Stimulated activated naive B cell treated with anti-CD40 and anti-IgM and Interleukin-4, amounts not matched to agents 10 μg/mL and 1 μg/mL and 100 μg/mL, for 72 hours (primary cell): ENCODE measurements at regions not wholly inside any gene's neighbourhood (a gene's known extent, or its start where the extent isn't known, plus 50 kb on each side); places are given as distances from the start of the nearest gene placed in this dataset.
A peak's percentile ranks its signal among the peaks of the same experiment; 100 is the strongest.

Experiments
- ATAC-seq, 2 donors: fragments of 150-1000 bp; cut with Tn5 transposase; replicated peaks; 2 replicates each; pipeline ENCODE4 v1.10.0; 2021; ENCODE audit warnings: moderate library complexity in 1 of 2
- DNase-seq: peaks from one replicate; pipeline ENCODE4 v3.0.0; 2021
- H3K27ac Mint-ChIP-seq: one replicate; pipeline ENCODE4 v1.8.0; 2022; ENCODE audit warnings: mild to moderate bottlenecking, mixed read lengths
- H3K27me3 Mint-ChIP-seq, 2 donors: one replicate each; pipeline ENCODE4 v1.8.0; 2022; ENCODE audit warnings: mixed read lengths in 2 of 2
- H3K36me3 Mint-ChIP-seq, 2 donors: one replicate each; pipeline ENCODE4 v1.8.0; 2022; ENCODE audit warnings: mixed read lengths in 2 of 2, mild to moderate bottlenecking in 1 of 2
- H3K4me1 Mint-ChIP-seq, 2 donors: one replicate each; pipeline ENCODE4 v1.8.0; 2022; ENCODE audit warnings: mixed read lengths in 2 of 2, mild to moderate bottlenecking in 1 of 2
- H3K4me3 Mint-ChIP-seq, 2 donors: one replicate each; pipeline ENCODE4 v1.8.0; 2022; ENCODE audit warnings: mild to moderate bottlenecking in 2 of 2, mixed read lengths in 2 of 2, moderate library complexity in 1 of 2
- H3K9me3 Mint-ChIP-seq, 2 donors: one replicate each; pipeline ENCODE4 v1.8.0; 2022; ENCODE audit warnings: mixed read lengths in 2 of 2, mild to moderate bottlenecking in 1 of 2

- Mint-ChIP-seq H3K4me3 (no peak overlapping the region), H3K9me3 (no peaks in the 10 kb centered on the region), H3K27me3 (no peaks in the 10 kb centered on the region), H3K4me1 (peaks cover 33 to 73% of the 10 kb centered on the region in 2 donors), H3K36me3 (peaks cover 8 to 12% of the 10 kb centered on the region in 2 donors), H3K27ac (no peak overlapping the region)
- no peak for ATAC-seq
- no peak for DNase-seq
Measured at GRCh38 chr3:72397586-72397985, 450.7 kb downstream of the SHQ1 start.

- peaks cover 8 to 12% of the 10 kb centered on the region in 2 donors for H3K36me3 Mint-ChIP-seq
- H3K27me3 Mint-ChIP-seq = no peaks in the 10 kb centered on the region
- ATAC-seq (no peak), DNase-seq (no peak)
- H3K27ac Mint-ChIP-seq = no peak overlapping the region
- no peak overlapping the region for H3K4me3 Mint-ChIP-seq
- no peaks in the 10 kb centered on the region for H3K9me3 Mint-ChIP-seq
- peaks cover 33 to 73% of the 10 kb centered on the region in 2 donors for H3K4me1 Mint-ChIP-seq
Measured at GRCh38 chr3:72396899-72397298, 451.3 kb downstream of the SHQ1 start.

- peaks cover 29 to 64% of the 10 kb centered on the region in 2 donors for H3K4me1 Mint-ChIP-seq
- H3K9me3 Mint-ChIP-seq = no peaks in the 10 kb centered on the region
- no peak overlapping the region for H3K4me3 Mint-ChIP-seq
- H3K27me3 Mint-ChIP-seq = no peaks in the 10 kb centered on the region
- peaks cover 5 to 8% of the 10 kb centered on the region in 2 donors for H3K36me3 Mint-ChIP-seq
- ATAC-seq = no peak
- no peak overlapping the region for H3K27ac Mint-ChIP-seq
- no peak for DNase-seq
Measured at GRCh38 chr3:72395776-72396311, 452.4 kb downstream of the SHQ1 start.

GRCh38 chr3:72393455-72393854 lies 454.8 kb downstream of the SHQ1 start:
- ATAC-seq = no peak
- Mint-ChIP-seq H3K27me3 (no peaks in the 10 kb centered on the region), H3K9me3 (no peaks in the 10 kb centered on the region), H3K4me1 (peaks cover 25 to 60% of the 10 kb centered on the region in 2 donors), H3K36me3 (peaks cover under 1 to 5% of the 10 kb centered on the region in 2 donors), H3K27ac (no peak overlapping the region), H3K4me3 (no peak overlapping the region)
- DNase-seq = no peak

GRCh38 chr3:72391659-72392058 lies 456.6 kb downstream of the SHQ1 start:
- DNase-seq (no peak), ATAC-seq (no peak)
- Mint-ChIP-seq H3K4me1 (peaks cover 27 to 55% of the 10 kb centered on the region in 2 donors), H3K27ac (no peak overlapping the region), H3K9me3 (no peaks in the 10 kb centered on the region), H3K27me3 (no peaks in the 10 kb centered on the region), H3K4me3 (no peak overlapping the region), H3K36me3 (peaks cover 5 to 6% of the 10 kb centered on the region in 2 donors)

GRCh38 chr3:72390841-72391240 lies 457.4 kb downstream of the SHQ1 start:
- no peak for ATAC-seq
- H3K27me3 Mint-ChIP-seq = no peaks in the 10 kb centered on the region
- peaks cover 0 to 11% of the 10 kb centered on the region in 2 donors for H3K36me3 Mint-ChIP-seq
- peaks cover 27 to 54% of the 10 kb centered on the region in 2 donors for H3K4me1 Mint-ChIP-seq
- no peak for DNase-seq
- H3K4me3 Mint-ChIP-seq = no peak overlapping the region
- H3K9me3 Mint-ChIP-seq = no peaks in the 10 kb centered on the region
- H3K27ac Mint-ChIP-seq = no peak overlapping the region

- no peak overlapping the region for H3K4me3 Mint-ChIP-seq
- H3K4me1 Mint-ChIP-seq = peaks cover 34 to 56% of the 10 kb centered on the region in 2 donors
- H3K27ac Mint-ChIP-seq = no peak overlapping the region
Measured at GRCh38 chr3:72388644-72389043, 459.6 kb downstream of the SHQ1 start.

GRCh38 chr3:72388117-72388516 lies 460.1 kb downstream of the SHQ1 start:
- H3K4me1 Mint-ChIP-seq = peaks cover 37 to 56% of the 10 kb centered on the region in 2 donors
- H3K36me3 Mint-ChIP-seq = peaks cover 0 to 11% of the 10 kb centered on the region in 2 donors
- no peaks in the 10 kb centered on the region for H3K9me3 Mint-ChIP-seq
- H3K27ac Mint-ChIP-seq = no peak overlapping the region
- H3K27me3 Mint-ChIP-seq = no peaks in the 10 kb centered on the region
- H3K4me3 Mint-ChIP-seq = no peak overlapping the region
- DNase-seq (no peak), ATAC-seq (no peak)

More at GRCh38 chr3:72388644-72389043, 459.6 kb downstream of the SHQ1 start:
- no peaks in the 10 kb centered on the region for H3K27me3 Mint-ChIP-seq
- no peak for DNase-seq
- ATAC-seq = no peak
- H3K36me3 Mint-ChIP-seq = peaks cover 0 to 11% of the 10 kb centered on the region in 2 donors
- H3K9me3 Mint-ChIP-seq = no peaks in the 10 kb centered on the region

- no peak overlapping the region for H3K4me3 Mint-ChIP-seq
- peaks cover 50 to 70% of the 10 kb centered on the region in 2 donors for H3K4me1 Mint-ChIP-seq
- peaks cover 2 to 20% of the 10 kb centered on the region in 2 donors for H3K36me3 Mint-ChIP-seq
- no peaks in the 10 kb centered on the region for H3K27me3 Mint-ChIP-seq
- ATAC-seq = no peak
- no peak for DNase-seq
- H3K27ac Mint-ChIP-seq = no peak overlapping the region
- no peaks in the 10 kb centered on the region for H3K9me3 Mint-ChIP-seq
Measured at GRCh38 chr3:72386327-72387000, 461.8 kb downstream of the SHQ1 start.

- Mint-ChIP-seq H3K27me3 (no peaks in the 10 kb centered on the region), H3K4me1 (peaks cover 59 to 80% of the 10 kb centered on the region in 2 donors), H3K36me3 (peaks cover 2 to 23% of the 10 kb centered on the region in 2 donors), H3K27ac (no peak overlapping the region), H3K4me3 (no peak overlapping the region), H3K9me3 (no peaks in the 10 kb centered on the region)
- ATAC-seq = no peak
- DNase-seq = no peak
Measured at GRCh38 chr3:72385167-72385566, 463.1 kb downstream of the SHQ1 start.

GRCh38 chr3:72384602-72385001 lies 463.6 kb downstream of the SHQ1 start:
- Mint-ChIP-seq H3K4me3 (no peak overlapping the region), H3K27ac (no peak overlapping the region), H3K36me3 (peaks cover 2 to 23% of the 10 kb centered on the region in 2 donors), H3K4me1 (peaks cover 59 to 80% of the 10 kb centered on the region in 2 donors), H3K27me3 (no peaks in the 10 kb centered on the region), H3K9me3 (no peaks in the 10 kb centered on the region)
- ATAC-seq (no peak), DNase-seq (no peak)

GRCh38 chr3:72383883-72384282 lies 464.4 kb downstream of the SHQ1 start:
- Mint-ChIP-seq H3K27me3 (no peaks in the 10 kb centered on the region), H3K4me1 (peaks cover 55 to 76% of the 10 kb centered on the region in 2 donors), H3K9me3 (no peaks in the 10 kb centered on the region), H3K4me3 (no peak overlapping the region), H3K36me3 (peaks cover 4 to 26% of the 10 kb centered on the region in 2 donors), H3K27ac (no peak overlapping the region)
- no peak for ATAC-seq
- no peak for DNase-seq

GRCh38 chr3:72383230-72383629 lies 465.0 kb downstream of the SHQ1 start:
- no peak for DNase-seq

GRCh38 chr3:72382460-72382859 lies 465.8 kb downstream of the SHQ1 start:
- Mint-ChIP-seq H3K4me3 (no peak overlapping the region), H3K9me3 (no peaks in the 10 kb centered on the region), H3K36me3 (peaks cover 12 to 29% of the 10 kb centered on the region in 2 donors), H3K27me3 (no peaks in the 10 kb centered on the region), H3K27ac (no peak overlapping the region), H3K4me1 (peaks cover 53 to 70% of the 10 kb centered on the region in 2 donors)
- DNase-seq (no peak), ATAC-seq (no peak)

More at GRCh38 chr3:72383230-72383629, 465.0 kb downstream of the SHQ1 start:
- H3K27me3 Mint-ChIP-seq = no peaks in the 10 kb centered on the region
- H3K4me1 Mint-ChIP-seq = peaks cover 57 to 74% of the 10 kb centered on the region in 2 donors
- H3K4me3 Mint-ChIP-seq = no peak overlapping the region
- H3K36me3 Mint-ChIP-seq = peaks cover 10 to 30% of the 10 kb centered on the region in 2 donors
- peak overlapping the region; percentile 25 for H3K27ac Mint-ChIP-seq
- no peak for ATAC-seq
- no peaks in the 10 kb centered on the region for H3K9me3 Mint-ChIP-seq

GRCh38 chr3:72381584-72381983 lies 466.7 kb downstream of the SHQ1 start:
- peaks cover 12 to 33% of the 10 kb centered on the region in 2 donors for H3K36me3 Mint-ChIP-seq
- H3K27ac Mint-ChIP-seq = no peak overlapping the region
- peaks cover 56 to 70% of the 10 kb centered on the region in 2 donors for H3K4me1 Mint-ChIP-seq
- no peak overlapping the region for H3K4me3 Mint-ChIP-seq
- no peaks in the 10 kb centered on the region for H3K27me3 Mint-ChIP-seq
- DNase-seq (no peak), ATAC-seq (no peak)
- no peaks in the 10 kb centered on the region for H3K9me3 Mint-ChIP-seq
